ENCODE measurements at regions not wholly inside any gene's neighbourhood (a gene's known extent, or its start where the extent isn't known, plus 50 kb on each side); places are given as distances from the start of the nearest gene placed in this dataset.

DNA sequence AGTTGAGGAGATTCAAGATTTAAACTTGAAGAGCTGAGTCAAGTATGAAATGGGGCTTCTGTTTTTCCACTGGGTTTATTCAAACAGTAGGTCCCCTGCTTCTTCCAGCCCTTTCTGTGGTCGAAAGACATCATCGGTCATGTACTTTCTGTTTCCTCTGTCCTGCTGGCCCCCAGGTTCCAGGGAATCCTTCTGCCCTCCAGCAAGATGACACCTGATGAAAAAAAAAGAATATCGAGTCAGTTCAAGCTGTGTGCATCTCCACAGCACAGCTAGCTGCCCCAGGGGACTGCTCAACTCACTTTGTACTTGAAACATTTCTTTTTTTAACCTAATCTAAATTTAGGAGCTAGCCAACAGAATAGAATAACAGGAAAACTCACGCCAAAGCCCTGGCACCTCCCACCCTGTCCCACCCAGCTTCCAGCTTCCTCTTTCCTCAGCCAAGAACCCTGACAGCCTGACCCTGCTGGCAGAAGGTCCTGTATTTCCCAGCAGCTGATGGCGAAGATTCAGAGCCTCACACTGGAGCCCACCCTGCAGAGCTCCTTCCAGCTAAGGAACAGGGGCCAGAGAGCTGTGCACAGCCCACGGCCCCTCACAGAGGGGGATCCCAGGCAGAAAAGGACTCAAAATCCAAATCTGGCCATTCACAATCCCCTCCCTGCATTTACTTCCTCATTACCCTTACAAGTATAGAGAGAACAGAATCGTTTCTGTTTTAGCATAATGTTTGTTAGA lies 176.5 kb downstream of the PSMG1 start:
- TF ChIP-seq CTCF (IDR thresholded peaks at IDR 0.05; ENCODE audit: low read depth, low read length, poor library complexity, severe bottlenecking) (no peak), EZH2phosphoT487 (IDR thresholded peaks at IDR 0.05; ENCODE audit: borderline replicate concordance, low read length) (no peak)
